Stimulated activated naive CD8-positive, alpha-beta T cell treated with anti-CD3 and anti-CD28 coated beads, Interleukin-15, Interleukin-2, amounts not matched to agents 100 ng/mL and 50 ng/mL, for 24 hours (primary cell): ENCODE measurements at regions not wholly inside any gene's neighbourhood (a gene's known extent, or its start where the extent isn't known, plus 50 kb on each side); places are given as distances from the start of the nearest gene placed in this dataset.
"Not testable (repeated sequence)": the region's sequence is repeated elsewhere in the genome, so short reads cannot be mapped to it uniquely, and the experiment has no call there.

Experiments
- H3K27ac Mint-ChIP-seq: one replicate; pipeline ENCODE4 v1.8.0; 2021; ENCODE audit warnings: mild to moderate bottlenecking, mixed read lengths
- H3K27me3 Mint-ChIP-seq: one replicate; pipeline ENCODE4 v1.8.0; 2021; ENCODE audit warnings: mixed read lengths
- H3K36me3 Mint-ChIP-seq: one replicate; pipeline ENCODE4 v1.8.0; 2021; ENCODE audit warnings: low read depth, mixed read lengths
- H3K4me1 Mint-ChIP-seq: one replicate; pipeline ENCODE4 v1.8.0; 2021; ENCODE audit warnings: low read depth, mixed read lengths
- H3K4me3 Mint-ChIP-seq: one replicate; pipeline ENCODE4 v1.8.0; 2021; ENCODE audit warnings: mild to moderate bottlenecking, mixed read lengths
- H3K9me3 Mint-ChIP-seq: one replicate; pipeline ENCODE4 v1.8.0; 2021; ENCODE audit warnings: mixed read lengths

GRCh38 chr6:44017307-44017706 lies 109.9 kb downstream of the MRPL14 start:
- H3K36me3 Mint-ChIP-seq, H3K9me3 Mint-ChIP-seq, H3K27me3 Mint-ChIP-seq, H3K27ac Mint-ChIP-seq, H3K4me3 Mint-ChIP-seq, H3K4me1 Mint-ChIP-seq: not testable (repeated sequence)

GRCh38 chr6:44016131-44016870 lies 111.0 kb downstream of the MRPL14 start:
- no peaks in the 10 kb centered on the region for H3K4me1 Mint-ChIP-seq
- H3K36me3 Mint-ChIP-seq = no peaks in the 10 kb centered on the region
- H3K9me3 Mint-ChIP-seq = no peaks in the 10 kb centered on the region
- peaks cover 5% of the 10 kb centered on the region for H3K27me3 Mint-ChIP-seq
- no peak overlapping the region for H3K4me3 Mint-ChIP-seq
- H3K27ac Mint-ChIP-seq = no peak overlapping the region

DNA sequence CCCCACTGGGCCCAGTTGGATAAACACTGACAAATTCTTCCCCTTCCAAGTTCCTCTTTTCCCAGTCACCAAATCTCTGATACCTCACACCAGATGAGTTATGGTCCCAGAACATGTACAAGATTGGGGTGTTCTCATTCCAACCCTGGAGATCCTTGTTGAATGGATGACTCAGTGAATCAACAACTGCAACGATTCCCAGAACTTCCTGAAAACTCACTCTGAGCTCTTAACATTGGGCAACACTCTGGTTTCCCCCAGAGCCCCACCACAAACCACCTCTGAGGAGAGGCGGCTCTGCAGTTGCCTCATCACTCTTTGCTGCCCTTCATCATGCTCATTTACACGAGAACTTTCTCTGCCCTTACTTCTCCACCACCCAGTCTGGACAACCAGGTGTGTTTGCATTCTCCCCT lies 115.2 kb downstream of the MRPL14 start:
- no peak overlapping the region for H3K4me3 Mint-ChIP-seq
- peaks cover 5% of the 10 kb centered on the region for H3K27me3 Mint-ChIP-seq
- H3K4me1 Mint-ChIP-seq = peaks cover 3% of the 10 kb centered on the region
- no peak overlapping the region for H3K27ac Mint-ChIP-seq
- no peaks in the 10 kb centered on the region for H3K9me3 Mint-ChIP-seq
- no peaks in the 10 kb centered on the region for H3K36me3 Mint-ChIP-seq

GRCh38 chr6:44011350-44011920 lies 115.8 kb downstream of the MRPL14 start:
- Mint-ChIP-seq H3K4me1 (peaks cover 3% of the 10 kb centered on the region), H3K4me3 (no peak overlapping the region), H3K9me3 (no peaks in the 10 kb centered on the region), H3K36me3 (no peaks in the 10 kb centered on the region), H3K27me3 (peaks cover 8% of the 10 kb centered on the region), H3K27ac (no peak overlapping the region)

GRCh38 chr6:44010411-44011349 lies 116.6 kb downstream of the MRPL14 start:
- no peak overlapping the region for H3K4me3 Mint-ChIP-seq
- no peaks in the 10 kb centered on the region for H3K9me3 Mint-ChIP-seq
- peaks cover 3% of the 10 kb centered on the region for H3K4me1 Mint-ChIP-seq
- H3K36me3 Mint-ChIP-seq = no peaks in the 10 kb centered on the region
- H3K27me3 Mint-ChIP-seq = peaks cover 11% of the 10 kb centered on the region
- H3K27ac Mint-ChIP-seq = no peak overlapping the region

DNA sequence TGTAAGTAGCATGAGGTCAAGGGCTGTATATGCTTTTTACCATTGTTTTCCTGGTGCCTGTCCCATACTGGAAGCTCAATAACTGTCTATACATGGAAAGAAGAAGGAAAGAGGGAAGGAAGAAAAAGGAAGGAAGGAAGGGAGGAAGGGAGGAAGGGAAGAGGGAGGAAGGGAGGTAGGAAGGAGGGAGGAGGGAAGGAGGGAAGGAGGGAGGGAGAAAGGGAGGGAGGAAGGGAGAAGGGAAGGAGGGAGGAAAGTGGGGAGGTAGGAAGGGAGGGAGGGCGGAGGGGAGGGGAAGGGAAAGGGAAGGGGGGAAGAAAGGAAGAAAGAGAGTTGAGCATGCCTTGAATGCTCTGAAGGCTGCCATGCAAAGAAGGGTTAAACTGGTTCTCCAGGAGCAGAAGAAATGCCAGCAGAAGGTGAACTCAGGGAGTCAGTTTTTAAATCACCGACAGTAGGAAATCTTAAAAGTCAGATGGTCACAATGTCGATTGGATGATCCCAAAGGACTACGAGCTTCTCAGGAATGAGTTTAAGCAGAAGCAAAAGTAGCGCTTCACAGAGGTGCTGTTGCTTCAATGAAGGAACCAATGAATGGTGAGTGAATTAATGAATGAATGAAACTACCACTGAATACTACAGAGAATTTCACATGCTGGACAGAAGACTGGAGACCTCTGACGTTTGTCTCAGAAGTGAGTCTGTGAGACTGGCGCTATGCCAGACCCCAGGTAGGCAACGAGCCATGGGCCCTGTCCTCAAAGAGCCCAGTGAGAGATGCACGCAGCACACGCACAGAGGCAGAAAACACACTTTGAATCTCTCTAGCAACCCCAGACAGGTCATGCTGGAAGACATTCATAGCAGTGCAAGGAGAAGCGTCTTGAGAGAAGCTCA lies 117.6 kb downstream of the MRPL14 start:
- Mint-ChIP-seq H3K4me3 (no peak overlapping the region), H3K36me3 (no peaks in the 10 kb centered on the region), H3K27ac (no peak overlapping the region), H3K4me1 (peaks cover 3% of the 10 kb centered on the region), H3K27me3 (peaks cover 18% of the 10 kb centered on the region), H3K9me3 (no peaks in the 10 kb centered on the region)

DNA sequence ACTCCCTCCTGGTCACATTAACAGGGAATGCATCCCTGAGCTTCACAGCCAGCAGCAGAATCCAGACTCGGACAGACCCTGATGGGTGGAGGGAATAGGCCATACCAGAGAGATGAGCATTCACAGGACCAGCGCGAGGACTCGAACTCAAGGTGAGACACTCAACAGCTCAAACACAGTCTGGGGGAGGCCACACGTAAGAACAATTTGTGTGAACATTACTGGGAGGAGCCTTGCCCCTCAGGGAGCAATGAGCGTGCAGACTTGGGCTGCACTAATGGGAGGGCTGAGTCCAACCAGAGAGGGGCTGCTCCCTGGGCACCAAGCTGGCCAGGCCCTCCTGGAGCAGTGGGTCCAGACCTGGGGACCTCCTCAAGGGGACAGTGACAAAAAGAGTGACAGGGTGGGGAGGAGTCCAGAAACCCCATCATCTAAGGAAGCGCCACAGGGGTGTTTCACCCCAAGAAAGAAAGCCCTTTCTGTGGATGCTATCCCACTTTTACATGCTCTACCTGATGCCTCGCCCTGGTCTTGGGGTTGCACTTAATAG lies 118.4 kb downstream of the MRPL14 start:
- no peaks in the 10 kb centered on the region for H3K36me3 Mint-ChIP-seq
- no peak overlapping the region for H3K4me3 Mint-ChIP-seq
- peaks cover 5% of the 10 kb centered on the region for H3K4me1 Mint-ChIP-seq
- H3K27ac Mint-ChIP-seq = no peak overlapping the region
- H3K9me3 Mint-ChIP-seq = no peaks in the 10 kb centered on the region
- peaks cover 22% of the 10 kb centered on the region for H3K27me3 Mint-ChIP-seq

GRCh38 chr6:44007818-44008621 lies 119.2 kb downstream of the MRPL14 start:
- Mint-ChIP-seq H3K36me3 (no peaks in the 10 kb centered on the region), H3K4me3 (no peak overlapping the region), H3K27me3 (peaks cover 30% of the 10 kb centered on the region), H3K27ac (peak overlapping the region; percentile 36), H3K9me3 (no peaks in the 10 kb centered on the region), H3K4me1 (peaks cover 11% of the 10 kb centered on the region)

- H3K27ac Mint-ChIP-seq = no peak overlapping the region
- H3K4me1 Mint-ChIP-seq = peaks cover 15% of the 10 kb centered on the region
- H3K27me3 Mint-ChIP-seq = peaks cover 30% of the 10 kb centered on the region
- no peak overlapping the region for H3K4me3 Mint-ChIP-seq
- no peaks in the 10 kb centered on the region for H3K9me3 Mint-ChIP-seq
- no peaks in the 10 kb centered on the region for H3K36me3 Mint-ChIP-seq
Observed at GRCh38 chr6:44006872-44007303, 120.4 kb downstream of the MRPL14 start.

GRCh38 chr6:44006123-44006871 lies 121.0 kb downstream of the MRPL14 start:
- peaks cover 19% of the 10 kb centered on the region for H3K4me1 Mint-ChIP-seq
- peaks cover 34% of the 10 kb centered on the region for H3K27me3 Mint-ChIP-seq
- H3K27ac Mint-ChIP-seq = no peak overlapping the region
- H3K36me3 Mint-ChIP-seq = no peaks in the 10 kb centered on the region
- H3K9me3 Mint-ChIP-seq = no peaks in the 10 kb centered on the region
- H3K4me3 Mint-ChIP-seq = no peak overlapping the region

- no peak overlapping the region for H3K4me3 Mint-ChIP-seq
- peaks cover 20% of the 10 kb centered on the region for H3K4me1 Mint-ChIP-seq
- H3K27me3 Mint-ChIP-seq = peaks cover 34% of the 10 kb centered on the region
- no peaks in the 10 kb centered on the region for H3K9me3 Mint-ChIP-seq
- no peak overlapping the region for H3K27ac Mint-ChIP-seq
- H3K36me3 Mint-ChIP-seq = no peaks in the 10 kb centered on the region
Observed at GRCh38 chr6:44005507-44005903, 121.7 kb downstream of the MRPL14 start.

GRCh38 chr6:44004625-44005506 lies 122.4 kb downstream of the MRPL14 start:
- H3K36me3 Mint-ChIP-seq = no peaks in the 10 kb centered on the region
- no peaks in the 10 kb centered on the region for H3K9me3 Mint-ChIP-seq
- peaks cover 26% of the 10 kb centered on the region for H3K4me1 Mint-ChIP-seq
- no peak overlapping the region for H3K4me3 Mint-ChIP-seq
- no peak overlapping the region for H3K27ac Mint-ChIP-seq
- H3K27me3 Mint-ChIP-seq = peaks cover 40% of the 10 kb centered on the region
